GM23338 (cell line): ENCODE measurements at regions not wholly inside any gene's neighbourhood (a gene's known extent, or its start where the extent isn't known, plus 50 kb on each side); places are given as distances from the start of the nearest gene placed in this dataset.

Experiments used
- ATAC-seq: fragments of 200-7000 bp; cut with Tn5 transposase; 3 replicates; pipeline ENCODE4 v1.9.1; 2020
- DNase-seq: peaks from one replicate; pipeline ENCODE4 v3.0.0-alpha.2; 2015; ENCODE audit warnings: low spot score
- H2AFZ ChIP-seq: fragments of 200-600 bp; sonication (generic); 2 replicates; pipeline ENCODE4 v1.8.0; 2016; ENCODE audit warnings: antibody characterized with exemption, mild to moderate bottlenecking, moderate library complexity
- H3F3A ChIP-seq: fragments of 200-600 bp; sonication (generic); replicated peaks from 2 replicates; pipeline ENCODE4 v1.8.0; 2017; ENCODE audit warnings: antibody characterized with exemption, mixed run types, low read depth
- H3K27ac ChIP-seq: fragments of 200-600 bp; sonication (generic); 2 replicates; pipeline ENCODE4 v1.6.1; 2016; ENCODE audit warnings: low read depth
- H3K27me3 ChIP-seq: fragments of 200-600 bp; sonication (generic); 2 replicates; pipeline ENCODE4 v1.8.0; 2016; ENCODE audit warnings: mild to moderate bottlenecking, mixed run types, moderate library complexity; ENCODE audit not compliant: insufficient read depth
- H3K36me3 ChIP-seq: fragments of 200-600 bp; sonication (generic); 2 replicates; pipeline ENCODE4 v1.8.0; 2016; ENCODE audit warnings: mild to moderate bottlenecking; ENCODE audit not compliant: insufficient read depth
- H3K4me1 ChIP-seq: fragments of 200-600 bp; sonication (generic); 2 replicates; pipeline ENCODE4 v1.8.0; 2016; ENCODE audit warnings: mild to moderate bottlenecking, moderate library complexity; ENCODE audit not compliant: insufficient read depth
- H3K4me2 ChIP-seq: fragments of 200-600 bp; sonication (generic); 2 replicates; pipeline ENCODE4 v1.7.1; 2017; ENCODE audit warnings: mixed run types
- H3K4me3 ChIP-seq: fragments of 200-600 bp; sonication (generic); 2 replicates; pipeline ENCODE4 v1.6.1; 2016; ENCODE audit warnings: mixed run types
- H3K79me2 ChIP-seq: fragments of 200-600 bp; sonication (generic); replicated peaks from 2 replicates; pipeline ENCODE4 v1.8.0; 2017; ENCODE audit warnings: mild to moderate bottlenecking; ENCODE audit not compliant: insufficient read depth
- H3K9me2 ChIP-seq: fragments of 200-600 bp; sonication (generic); 2 replicates; pipeline ENCODE4 v1.8.0; 2017; ENCODE audit not compliant: insufficient read depth
- H4K20me1 ChIP-seq: fragments of 200-600 bp; sonication (generic); replicated peaks from 2 replicates; pipeline ENCODE4 v1.8.0; 2017; ENCODE audit warnings: mild to moderate bottlenecking; ENCODE audit not compliant: insufficient read depth
- H3K27ac Mint-ChIP-seq: 2 replicates; pipeline ENCODE4 v1.8.0; 2020; ENCODE audit warnings: inconsistent platforms, mild to moderate bottlenecking, moderate library complexity, mixed read lengths
- H3K27me3 Mint-ChIP-seq: 3 replicates; pipeline ENCODE4 v1.8.0; 2022; ENCODE audit warnings: low read depth, mild to moderate bottlenecking, moderate library complexity, mixed read lengths, inconsistent platforms; ENCODE audit not compliant: insufficient read depth, poor library complexity
- H3K36me3 Mint-ChIP-seq: 3 replicates; pipeline ENCODE4 v1.8.0; 2021; ENCODE audit warnings: low read depth, mild to moderate bottlenecking, inconsistent platforms, moderate library complexity, mixed read lengths
- H3K4me1 Mint-ChIP-seq: 3 replicates; pipeline ENCODE4 v1.8.0; 2020; ENCODE audit warnings: mild to moderate bottlenecking, inconsistent platforms, mixed read lengths
- H3K4me3 Mint-ChIP-seq: 3 replicates; pipeline ENCODE4 v1.8.0; 2021; ENCODE audit warnings: moderate library complexity, mild to moderate bottlenecking, inconsistent platforms, mixed read lengths
- H3K9me3 Mint-ChIP-seq: 3 replicates; pipeline ENCODE4 v1.8.0; 2020; ENCODE audit warnings: moderate library complexity, mild to moderate bottlenecking, inconsistent platforms, mixed read lengths
- CREB1 ChIP-seq: fragments of 250-450 bp; sonication (Bioruptor Pico); IDR thresholded peaks from 2 replicates; pipeline ENCODE4 v1.5.0; 2020; ENCODE audit warnings: low read depth, mild to moderate bottlenecking, moderate library complexity
- CTCF ChIP-seq, 2 experiments: fragments of 200-600 bp in 1 of 2; sonication (generic) in 1 of 2; conservative IDR thresholded peaks; 2 replicates each; pipeline versions ENCODE4 v1.5.1 to v1.6.1; 2016 to 2017; ENCODE audit warnings: antibody characterized with exemption in 2 of 2, low read depth in 2 of 2, mild to moderate bottlenecking in 2 of 2, moderate library complexity in 1 of 2
- ETS1 ChIP-seq: IDR thresholded peaks from 2 replicates; pipeline ENCODE4 v1.6.1; 2016; ENCODE audit warnings: antibody characterized with exemption
- EZH2 ChIP-seq: fragments of 200-600 bp; sonication (generic); IDR thresholded peaks from one replicate; pipeline ENCODE4 v1.8.0; 2017; ENCODE audit warnings: antibody characterized with exemption, mild to moderate bottlenecking, low read depth; ENCODE audit not compliant: unreplicated experiment
- EZH2phosphoT487 ChIP-seq: fragments of 200-600 bp; sonication (generic); IDR thresholded peaks from one replicate; pipeline ENCODE4 v1.8.1; 2018; ENCODE audit warnings: antibody characterized with exemption; ENCODE audit not compliant: unreplicated experiment
- JUNB ChIP-seq: IDR thresholded peaks from one replicate; pipeline ENCODE4 v1.6.1; 2016; ENCODE audit warnings: antibody characterized with exemption; ENCODE audit not compliant: unreplicated experiment
- NANOG ChIP-seq: IDR thresholded peaks from 2 replicates; pipeline ENCODE4 v1.6.1; 2016; ENCODE audit warnings: antibody characterized with exemption, borderline replicate concordance
- ZNF114 ChIP-seq: fragments of 250-450 bp; sonication (Bioruptor Pico); IDR thresholded peaks from 2 replicates; pipeline ENCODE4 v1.5.0; 2020; ENCODE audit warnings: mild to moderate bottlenecking, moderate library complexity
- ZNF462 ChIP-seq: fragments of 250-450 bp; sonication (Bioruptor Pico); IDR thresholded peaks from 2 replicates; pipeline ENCODE4 v1.5.0; 2020; ENCODE audit warnings: mild to moderate bottlenecking, moderate library complexity

GRCh38 chr14:38419579-38419978 lies 163.7 kb upstream of the CLEC14A start (continued):
- no peak for TF ChIP-seq CTCF (conservative IDR thresholded peaks at IDR 0.05; ENCODE audit: low read depth in 2 of 2)

GRCh38 chr14:38412654-38413053 lies 156.8 kb upstream of the CLEC14A start:
- no peak overlapping the region for H3K4me2 ChIP-seq
- no peaks in the 10 kb centered on the region for H3K36me3 ChIP-seq
- H3K4me1 ChIP-seq = no peaks in the 10 kb centered on the region
- H3K9me2 ChIP-seq = no peaks in the 10 kb centered on the region
- H3K27me3 ChIP-seq = no peaks in the 10 kb centered on the region
- Mint-ChIP-seq H3K4me3 (no peak overlapping the region), H3K27me3 (no peaks in the 10 kb centered on the region), H3K36me3 (no peaks in the 10 kb centered on the region), H3K9me3 (no peaks in the 10 kb centered on the region), H3K4me1 (no peaks in the 10 kb centered on the region; the same call in 2 of the 3 replicates), H3K27ac (no peak overlapping the region)
- H4K20me1 ChIP-seq = no peaks in the 10 kb centered on the region
- no peak overlapping the region for H3K4me3 ChIP-seq
- ATAC-seq (no peak), DNase-seq (no peak)
- H3K79me2 ChIP-seq = no peaks in the 10 kb centered on the region
- no peaks in the 10 kb centered on the region for H3F3A ChIP-seq
- no peak overlapping the region for H2AFZ ChIP-seq
- TF ChIP-seq NANOG (no peak), EZH2 (no peak), CTCF (conservative IDR thresholded peaks at IDR 0.05; ENCODE audit: low read depth in 2 of 2) (no peak), ETS1 (no peak), EZH2phosphoT487 (no peak), ZNF462 (CRISPR knock-in tag) (no peak), ZNF114 (CRISPR knock-in tag) (no peak), CREB1 (CRISPR knock-in tag) (no peak), JUNB (no peak)
- no peak overlapping the region for H3K27ac ChIP-seq
